Left ventricle myocardium superior (tissue), 1 donor: ENCODE measurements at regions not wholly inside any gene's neighbourhood (a gene's known extent, or its start where the extent isn't known, plus 50 kb on each side); places are given as distances from the start of the nearest gene placed in this dataset.
"Not testable (repeated sequence)": the region's sequence is repeated elsewhere in the genome, so short reads cannot be mapped to it uniquely, and the experiment has no call there.

Experiments
- ATAC-seq: fragments of 200-7000 bp; cut with Tn5 transposase; one replicate; pipeline ENCODE4 v1.9.1; 2020; ENCODE audit warnings: mild to moderate bottlenecking, moderate library complexity
- DNase-seq: peaks from one replicate; pipeline ENCODE4 v3.0.0-alpha.2; 2020
- intact Hi-C: fragments of 100-400 bp; cut with micrococcal nuclease; formaldehyde crosslinking; loops from one replicate; pipeline ENCODE4 v1.11.0; 2022
- donor health status: DM: no; HTN: yes; CAD: no; lungs with severe emphysema.

DNA sequence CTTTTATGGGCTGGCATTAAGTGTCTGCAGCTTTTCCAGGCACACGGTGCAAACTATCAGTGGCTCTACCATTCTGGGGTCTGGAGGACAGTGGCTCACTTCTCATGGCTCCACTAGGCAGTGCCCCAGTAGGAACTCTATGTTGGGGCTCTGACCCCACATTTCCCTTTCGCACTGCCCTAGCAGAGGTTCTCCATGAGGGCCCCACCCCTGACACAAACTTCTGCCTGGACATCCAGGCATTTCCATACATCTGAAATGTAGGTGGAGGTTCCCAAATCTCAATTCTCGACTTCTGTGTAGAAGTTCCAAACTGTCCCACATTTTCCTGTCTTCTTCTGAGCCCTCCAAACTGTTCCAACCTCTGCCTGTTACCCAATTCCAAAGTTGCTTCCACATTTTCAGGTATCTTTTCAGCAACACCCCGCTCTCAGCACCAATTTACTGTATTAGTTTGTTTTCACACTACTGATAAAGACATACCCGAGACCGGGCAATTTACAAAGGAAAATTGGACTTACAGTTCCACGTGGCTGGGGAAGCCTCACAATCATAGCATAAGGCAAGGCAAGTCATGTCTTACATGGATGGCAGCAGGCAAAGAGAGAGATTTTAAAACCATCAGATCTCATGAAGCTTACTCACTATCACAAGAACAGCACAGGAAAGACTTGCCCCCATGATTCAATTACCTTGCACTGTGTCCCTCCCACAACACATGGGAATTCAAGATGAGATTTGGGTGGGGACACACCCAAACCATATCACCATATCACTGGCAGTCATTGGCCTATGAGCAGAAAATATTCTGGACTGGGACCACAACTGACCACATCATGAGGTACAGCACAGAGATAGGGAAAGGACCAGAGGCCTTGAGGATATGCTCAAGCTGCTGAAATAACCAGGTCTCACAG, 136.8 kb downstream of the TMEM30B start:
- intact Hi-C loops, DNase-seq, ATAC-seq: not testable (repeated sequence)

DNA sequence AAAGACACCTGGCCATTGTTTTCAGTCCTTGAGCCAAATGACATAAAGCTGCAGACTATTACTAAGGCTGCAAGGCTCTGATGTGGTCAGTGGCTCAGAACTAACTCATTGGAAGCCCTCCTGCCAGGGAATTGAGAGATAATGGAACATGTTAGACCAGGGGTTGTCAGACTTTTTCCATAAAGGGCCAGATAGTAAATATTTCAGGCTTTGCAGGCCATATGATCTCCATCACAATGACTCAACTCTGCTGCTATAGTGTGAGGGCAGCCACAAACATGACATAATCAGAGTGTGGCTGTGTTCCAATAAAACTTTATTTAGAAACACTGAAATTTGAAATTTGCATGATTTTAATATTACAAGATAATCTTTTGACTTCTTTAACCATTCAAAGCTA, 140.3 kb downstream of the TMEM30B start:
- no peak for DNase-seq
- ATAC-seq: no peak
- intact Hi-C loops: no loop called here

DNA sequence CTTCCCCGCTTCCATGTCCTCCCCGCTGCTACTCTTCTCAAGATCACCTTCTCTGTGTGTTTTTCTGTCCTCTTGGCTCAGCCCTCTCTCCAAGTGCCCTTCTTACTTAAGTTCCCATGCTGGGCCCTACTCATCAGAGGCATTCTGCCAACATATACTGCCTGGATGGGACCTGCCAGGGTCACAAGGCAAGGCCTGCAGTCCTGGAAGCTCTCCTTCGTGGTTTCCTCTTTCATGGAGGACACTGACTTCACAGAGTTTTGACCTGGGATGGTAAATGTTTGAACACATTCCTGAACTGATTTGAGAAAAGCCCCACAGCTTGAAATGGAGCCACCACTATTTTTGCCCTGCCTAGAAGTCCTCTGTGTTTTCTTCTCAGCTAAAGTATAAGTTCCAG, 140.9 kb downstream of the TMEM30B start:
- ATAC-seq (no peak), DNase-seq (no peak)
- intact Hi-C loops: no loop called here

DNA sequence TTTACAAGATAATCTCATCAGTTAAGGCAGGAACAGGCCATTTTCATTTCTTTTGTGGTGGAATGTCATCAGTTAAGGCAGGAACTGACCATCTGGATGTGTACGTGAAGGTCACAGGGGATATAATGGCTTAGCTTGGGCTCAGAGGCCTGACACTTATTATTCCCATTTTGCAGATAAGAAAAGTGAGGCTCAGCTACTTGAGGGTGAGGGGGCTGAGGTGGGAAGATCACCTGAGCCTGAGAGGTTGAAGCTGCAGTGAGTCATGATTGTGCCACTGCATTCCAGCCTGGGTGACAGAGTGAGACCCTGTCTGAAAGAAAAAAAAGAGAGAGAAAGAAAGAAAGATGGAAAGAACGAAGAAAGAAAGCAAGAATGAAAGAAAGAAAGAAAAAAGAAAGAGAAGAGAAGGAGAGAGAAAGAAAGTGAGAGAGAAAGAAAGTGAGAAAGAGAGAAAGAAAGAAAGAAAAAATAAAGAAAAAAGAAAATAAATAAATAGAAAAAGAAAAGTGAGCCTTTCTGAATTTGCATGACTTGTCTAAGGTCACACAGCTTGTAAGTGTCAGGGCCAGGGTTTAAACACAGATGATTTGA, 142.0 kb downstream of the TMEM30B start:
- no peak for ATAC-seq
- intact Hi-C loops: no loop called here
- no peak for DNase-seq

DNA sequence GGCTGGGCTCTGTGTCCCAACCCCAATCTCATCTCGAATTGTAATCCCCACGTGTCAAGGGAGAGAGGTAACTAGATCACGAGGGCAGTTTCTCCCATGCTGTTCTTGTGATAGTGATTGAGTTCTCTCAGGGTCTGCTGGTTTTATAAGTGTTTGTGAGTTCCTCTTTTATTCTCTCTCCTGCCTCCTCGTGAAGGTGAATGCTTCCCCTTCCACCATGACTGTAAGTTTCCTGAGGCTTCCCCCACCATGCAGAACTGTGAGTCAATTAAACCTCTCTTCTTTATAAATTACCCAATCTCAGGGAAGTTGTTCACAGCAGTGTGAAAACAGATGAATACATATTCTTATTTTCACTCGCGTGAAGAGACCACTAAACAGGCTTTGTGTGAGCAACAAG, 148.2 kb downstream of the TMEM30B start:
- intact Hi-C loops: no loop called here
- no peak for DNase-seq
- ATAC-seq: no peak

DNA sequence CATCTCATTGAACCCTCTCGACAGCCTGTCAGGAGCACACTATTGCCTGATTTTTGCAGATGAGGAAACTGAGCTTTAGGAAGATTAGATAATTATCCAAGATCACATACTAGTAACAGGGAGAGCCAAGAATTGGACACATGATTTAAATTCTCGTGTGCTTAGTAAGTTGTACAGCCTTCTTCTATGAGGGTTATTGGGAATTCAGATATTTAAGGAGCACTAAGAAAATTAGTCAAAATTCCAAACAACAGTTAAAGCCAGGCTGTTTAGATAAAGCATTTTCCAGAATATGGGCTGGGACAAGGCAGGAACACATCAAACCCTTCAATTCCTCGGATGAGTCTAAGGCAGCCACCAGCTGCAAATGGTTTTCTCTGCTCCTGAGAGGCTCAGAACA, 148.8 kb downstream of the TMEM30B start:
- no peak for ATAC-seq

DNA sequence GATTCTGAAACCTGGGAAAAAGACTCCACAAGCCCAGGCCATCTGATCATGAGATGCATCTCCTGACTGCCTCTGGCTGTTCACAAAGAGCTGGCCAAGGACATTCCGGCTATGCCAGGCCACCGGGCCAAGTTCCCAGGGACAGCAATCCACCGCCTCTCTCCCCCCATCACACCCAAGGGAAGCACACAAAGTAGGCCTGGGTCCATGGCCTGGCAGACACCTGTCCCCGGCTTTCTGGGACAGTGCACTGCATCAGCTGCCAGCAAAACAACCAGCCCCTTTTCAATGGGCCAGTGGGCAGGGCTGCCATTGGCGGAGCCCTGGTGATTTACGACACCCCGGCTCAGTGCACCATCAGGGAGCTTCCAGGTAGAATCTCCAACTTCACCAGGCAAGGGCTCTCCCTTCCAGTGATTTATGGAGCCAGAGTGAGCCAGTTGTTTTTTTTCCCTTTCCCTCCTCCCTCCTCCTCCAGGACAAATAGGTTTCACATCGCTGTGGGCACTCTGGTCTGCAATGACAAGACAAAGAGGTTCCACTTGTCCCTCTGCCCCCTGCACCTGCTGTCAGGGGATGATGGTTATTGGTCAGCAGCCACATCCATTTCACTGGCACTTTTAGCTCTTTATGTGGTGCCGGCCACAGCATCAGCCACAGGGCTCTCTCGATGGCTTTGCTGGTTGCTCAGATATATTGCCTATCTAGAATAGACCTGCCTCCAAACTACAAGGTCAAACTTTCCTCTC, 149.6 kb downstream of the SLC38A6 start:
- DNase-seq (no peak), ATAC-seq (no peak)
- intact Hi-C loops: no loop called here

More for the DNA sequence above, 148.8 kb downstream of the TMEM30B start:
- intact Hi-C loops: no loop called here
- DNase-seq: no peak

DNA sequence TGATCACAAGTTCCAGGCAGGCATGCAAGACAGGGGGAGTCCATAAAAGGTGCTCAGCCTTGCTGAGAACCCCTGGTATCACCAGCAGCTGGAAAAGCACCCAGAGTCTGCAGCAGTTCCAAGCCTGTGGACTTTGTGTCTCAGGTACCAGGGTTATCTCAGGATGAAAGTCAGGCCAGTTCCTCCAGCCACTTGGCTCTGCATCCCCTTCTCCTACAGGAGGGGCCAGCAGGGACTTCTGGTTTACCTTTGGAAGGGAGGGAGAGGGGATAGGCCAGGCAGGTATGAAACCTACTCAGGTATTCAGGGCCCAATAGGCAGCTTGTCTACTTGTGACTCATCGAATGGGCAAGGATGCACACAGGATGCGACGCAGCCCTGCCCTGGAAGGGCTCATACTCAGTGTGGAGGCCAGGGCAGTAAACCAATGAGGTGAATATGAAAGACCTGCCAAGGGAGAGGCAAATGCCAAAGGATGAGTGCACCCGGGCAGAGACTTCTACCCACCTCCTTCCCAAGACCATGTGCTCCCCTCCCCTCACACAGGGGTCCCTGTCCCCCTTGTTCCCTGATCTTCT, 148.2 kb downstream of the SLC38A6 start:
- intact Hi-C loops: no loop called here
- DNase-seq: no peak
- no peak for ATAC-seq

DNA sequence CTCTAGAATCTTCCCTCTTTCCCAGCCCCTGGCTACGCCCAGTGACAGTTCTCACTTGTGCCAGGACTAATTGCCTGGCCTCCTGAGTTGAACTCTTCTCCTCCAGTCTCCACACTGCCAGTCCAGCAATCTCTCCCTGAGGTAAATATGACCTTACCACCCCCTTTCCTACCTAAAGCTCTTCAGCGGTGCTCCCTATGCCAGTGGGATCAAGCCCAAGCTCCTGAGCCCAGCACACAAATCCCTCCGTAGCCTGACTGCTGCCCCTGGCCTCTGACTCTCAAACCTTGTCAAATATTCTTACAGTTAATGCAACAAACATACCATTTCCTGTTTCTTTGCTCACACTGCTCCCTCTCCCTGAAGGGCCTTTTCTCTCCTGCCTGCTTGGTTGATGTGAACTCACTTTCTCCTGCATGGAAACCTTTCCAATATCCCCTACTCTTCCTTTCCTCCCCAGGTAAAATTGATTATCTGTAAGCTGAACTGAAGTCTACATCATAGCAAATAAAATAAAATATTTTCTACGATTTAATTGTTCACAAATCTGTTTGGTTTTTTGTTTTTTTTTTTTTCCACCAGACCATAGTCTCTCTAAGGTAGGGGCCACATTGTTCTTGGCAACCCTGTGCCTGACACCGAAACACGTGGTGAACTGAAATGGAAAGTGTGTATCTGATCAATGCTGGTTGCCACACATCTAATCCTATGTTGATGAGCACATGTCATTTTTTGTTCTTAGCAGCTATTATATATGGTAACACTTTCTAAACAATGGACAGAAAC, 147.5 kb downstream of the SLC38A6 start:
- intact Hi-C loops: no loop called here
- ATAC-seq (no peak), DNase-seq (no peak)

DNA sequence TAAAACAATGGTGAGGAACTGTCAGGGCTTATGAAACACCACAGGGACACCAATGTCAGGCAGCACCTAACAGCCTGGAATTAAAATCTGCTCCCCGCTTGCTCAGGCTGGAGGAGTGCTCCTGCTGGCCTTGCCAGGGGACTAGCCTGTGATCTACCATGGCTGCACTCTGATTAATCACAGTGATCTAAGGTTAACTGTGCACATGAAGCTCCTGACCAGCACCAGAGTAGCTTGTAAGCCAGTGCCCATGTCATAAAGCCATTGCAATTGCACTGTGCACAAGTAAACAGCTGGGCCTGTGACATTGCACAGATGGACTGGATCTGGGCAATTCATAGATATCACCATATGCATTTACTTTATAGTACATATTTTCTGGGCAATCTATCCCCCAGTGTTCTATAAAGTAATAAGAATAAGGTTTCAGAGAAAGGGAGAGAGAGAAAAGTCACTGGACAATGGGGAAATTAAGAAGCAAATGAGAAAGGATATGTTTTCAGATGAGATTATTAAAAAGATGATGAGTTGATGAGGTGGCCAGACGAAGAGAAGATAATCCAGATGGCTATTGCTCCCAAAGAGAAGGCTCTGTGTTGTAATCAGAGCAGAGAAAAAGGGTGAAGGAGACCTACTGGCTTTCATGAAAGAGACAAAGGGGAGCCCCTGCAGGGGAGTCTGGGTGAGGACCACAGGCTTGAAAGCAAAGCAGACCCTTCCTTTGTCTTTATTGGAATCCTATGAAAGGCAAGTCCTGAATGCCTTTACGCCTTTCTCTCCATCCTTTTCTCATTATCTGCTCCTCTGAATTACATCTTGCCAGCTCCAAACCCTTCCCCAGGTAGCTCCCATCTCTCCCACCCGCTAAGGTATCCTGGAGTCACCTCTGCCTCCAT, 145.8 kb downstream of the SLC38A6 start:
- ATAC-seq: no peak
- intact Hi-C loops: no loop called here
- DNase-seq: no peak

DNA sequence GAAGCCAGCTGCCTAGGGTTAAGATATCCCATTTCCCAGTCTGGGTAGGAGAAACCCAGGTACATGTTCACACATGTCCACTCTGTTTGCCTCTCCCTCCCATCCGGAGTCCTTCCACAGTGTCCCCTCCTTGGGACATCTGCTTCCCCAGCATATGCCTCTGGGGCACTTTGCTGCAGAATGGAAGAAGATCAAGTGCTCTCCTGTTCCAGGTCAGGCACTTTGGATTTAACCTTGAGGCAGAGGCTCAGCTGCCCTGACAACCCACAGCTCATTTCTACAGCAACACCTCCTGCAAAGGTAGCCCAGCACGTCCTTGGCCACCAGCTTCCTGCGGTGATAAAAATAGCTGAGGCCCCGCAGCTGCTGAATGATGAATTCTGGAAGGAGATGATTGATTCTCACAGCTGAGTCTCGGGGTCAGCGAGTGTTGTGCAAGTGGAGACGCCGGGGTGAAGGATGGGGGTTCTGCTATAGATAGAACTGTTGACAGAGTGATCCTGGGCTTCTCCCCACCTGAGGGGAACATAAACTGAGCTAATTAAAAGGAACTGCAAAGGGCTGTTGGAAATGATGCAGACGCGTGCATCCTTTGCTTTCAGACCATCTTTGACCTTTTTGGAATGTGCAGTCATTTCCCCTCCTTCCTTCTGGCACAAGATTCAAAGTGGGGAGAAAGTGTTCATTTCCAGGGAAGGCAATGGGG, 145.0 kb downstream of the SLC38A6 start:
- intact Hi-C loops: no loop called here
- no peak for DNase-seq
- peak; percentile 17 for ATAC-seq

DNA sequence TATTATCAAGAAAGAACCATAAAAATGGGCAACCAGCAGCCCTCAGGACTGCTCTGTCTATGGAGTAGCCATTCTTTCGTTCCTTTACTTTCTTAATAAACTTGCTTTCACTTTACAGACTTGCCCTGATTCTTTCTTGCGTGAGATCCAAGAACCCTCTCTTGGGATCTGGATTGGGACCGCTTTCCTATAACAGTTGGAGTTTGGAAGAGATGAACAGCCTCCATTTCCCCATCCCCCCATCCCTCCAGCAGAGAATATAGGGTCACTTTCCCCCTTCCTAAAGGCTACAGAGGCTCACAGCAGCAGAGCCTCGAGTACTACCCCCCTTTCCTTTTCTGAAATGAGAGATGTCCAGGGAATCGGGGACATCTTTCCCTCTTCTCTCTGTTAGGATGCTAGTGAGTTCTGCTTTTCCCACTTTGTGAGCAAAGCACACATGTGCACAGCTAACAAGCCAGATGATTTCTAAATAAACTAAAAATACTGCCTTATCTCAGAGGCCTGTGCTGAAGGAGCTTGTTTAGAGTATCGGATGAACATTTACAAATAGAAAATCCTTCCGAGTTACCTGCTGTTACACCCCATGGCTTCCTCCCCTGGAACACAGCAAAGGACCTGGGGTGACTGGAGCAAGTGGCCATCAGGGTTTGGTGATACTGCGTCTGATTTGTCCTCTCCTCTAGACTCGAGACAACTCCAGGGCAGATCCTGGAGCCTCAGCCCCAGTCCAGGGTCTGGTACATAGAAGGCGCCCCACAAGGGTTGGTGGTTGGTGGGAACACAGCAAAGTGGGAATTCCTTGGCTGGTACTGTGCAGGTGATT, 144.2 kb downstream of the SLC38A6 start:
- DNase-seq: no peak
- ATAC-seq: peak; percentile 52
- intact Hi-C loops: no loop called here

DNA sequence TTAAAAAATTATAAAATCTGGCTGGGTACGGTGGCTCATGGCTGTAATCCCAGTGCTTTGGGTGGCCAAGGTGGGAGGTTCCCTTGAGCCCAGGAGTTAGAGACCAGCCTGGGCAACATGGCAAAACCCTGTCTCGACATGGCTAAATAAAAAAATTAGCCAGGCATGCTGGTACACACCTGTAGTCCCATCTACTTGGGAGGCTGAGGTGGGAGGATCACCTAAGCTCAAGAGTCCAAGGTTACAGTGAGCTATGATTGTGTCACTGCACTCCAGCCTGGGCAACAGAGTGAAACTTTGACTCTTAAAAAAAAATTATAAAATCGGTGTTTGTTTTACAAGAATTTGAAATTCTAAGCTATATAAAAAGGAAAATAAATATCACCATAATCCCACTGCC, 141.8 kb downstream of the SLC38A6 start:
- intact Hi-C loops: no loop called here
- DNase-seq (no peak), ATAC-seq (no peak)

DNA sequence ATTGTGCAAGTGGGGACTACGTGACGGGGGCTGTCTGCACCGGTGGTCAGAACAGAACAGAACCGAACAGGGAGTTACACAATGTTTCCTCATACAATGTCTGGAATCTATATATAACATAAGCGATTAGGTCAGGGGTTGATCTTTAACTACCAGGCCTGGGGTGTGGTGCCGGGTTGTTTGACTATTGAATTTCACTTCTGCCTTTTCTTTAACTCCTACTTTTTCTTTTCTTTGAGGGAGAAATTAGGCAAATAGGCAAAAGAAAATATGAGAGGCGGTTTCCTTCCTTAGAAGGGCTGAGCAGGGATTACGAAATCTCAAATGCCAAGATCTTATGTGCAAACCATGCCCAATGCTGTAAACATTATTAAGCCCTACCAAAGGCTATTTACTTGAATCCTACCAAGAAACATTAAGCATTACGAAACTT, 140.3 kb downstream of the SLC38A6 start:
- intact Hi-C loops: no loop called here
- DNase-seq (no peak), ATAC-seq (no peak)

DNA sequence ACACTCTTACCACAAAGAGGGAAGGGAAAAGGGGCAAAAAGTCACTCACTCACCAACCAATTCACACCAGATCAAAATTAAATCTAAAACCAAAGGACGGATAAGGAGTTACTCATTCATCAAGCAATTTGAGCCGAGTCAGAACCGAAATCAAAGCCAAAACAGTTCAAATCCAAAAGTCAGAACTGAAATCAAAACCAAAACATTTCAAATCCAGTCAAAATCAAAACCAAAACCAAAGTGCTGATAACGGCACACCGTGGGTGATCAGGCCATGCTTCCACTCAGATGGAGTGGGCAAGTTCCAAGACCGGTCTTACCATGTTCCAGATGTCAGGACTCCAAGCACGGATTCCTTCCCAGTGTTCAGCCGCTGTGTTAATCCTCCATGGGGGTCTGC, 139.5 kb downstream of the SLC38A6 start:
- ATAC-seq (no peak), DNase-seq (no peak)
- intact Hi-C loops: no loop called here

DNA sequence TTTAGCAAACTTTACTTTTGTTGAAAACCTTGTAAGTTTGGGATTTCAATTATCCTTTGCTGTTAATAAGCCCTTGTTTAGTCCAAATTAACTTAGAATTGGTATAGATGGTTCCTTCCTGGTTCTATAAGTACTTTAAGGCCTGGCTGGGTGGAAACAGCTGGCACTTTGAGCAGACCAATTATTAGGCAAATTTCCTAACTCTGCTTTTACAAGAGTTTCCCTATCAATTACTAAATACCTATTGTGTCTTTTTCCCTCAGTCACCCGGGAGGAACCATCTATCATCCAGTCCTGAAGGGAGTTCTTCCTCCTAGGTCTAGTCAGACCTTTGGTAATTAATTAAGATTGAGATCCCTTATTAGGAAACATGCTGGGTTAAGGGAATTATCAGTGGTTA, 138.0 kb downstream of the SLC38A6 start:
- DNase-seq: no peak
- no peak for ATAC-seq
- intact Hi-C loops: no loop called here

DNA sequence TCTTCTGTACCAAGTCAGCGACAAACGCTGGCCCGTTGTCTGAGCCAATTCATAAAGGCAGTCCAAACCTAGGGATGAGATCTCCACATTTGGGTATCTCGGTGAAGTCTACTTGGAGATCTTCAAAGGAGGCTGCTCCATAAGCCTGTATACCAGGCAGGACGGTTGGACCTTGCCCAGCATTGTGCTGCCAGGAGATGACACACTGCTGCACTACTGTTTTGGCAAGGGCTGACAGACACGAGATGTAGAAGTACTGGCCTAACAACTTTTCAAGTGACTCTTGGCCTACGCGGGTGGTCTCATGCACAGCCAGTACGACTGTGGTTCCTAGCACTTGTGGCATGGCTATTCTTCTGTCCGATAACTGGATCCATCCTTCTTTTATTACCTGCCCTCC, 135.3 kb downstream of the SLC38A6 start:
- no peak for ATAC-seq
- intact Hi-C loops: no loop called here
- DNase-seq: no peak
